Right kidney (tissue), 1 donor: ENCODE measurements at regions not wholly inside any gene's neighbourhood (a gene's known extent, or its start where the extent isn't known, plus 50 kb on each side); places are given as distances from the start of the nearest gene placed in this dataset.
"Not testable (repeated sequence)": the region's sequence is repeated elsewhere in the genome, so short reads cannot be mapped to it uniquely, and the experiment has no call there.

Experiments
- DNase-seq: peaks from one replicate; pipeline ENCODE4 v3.0.0-alpha.2; 2016

GRCh38 chr10:123379156-123379555, 225.0 kb downstream of the BUB3 start:
- DNase-seq, result no peak

- no peak for DNase-seq
Measured at GRCh38 chr10:123380491-123381085, 226.4 kb downstream of the BUB3 start.

GRCh38 chr10:123381224-123381623, 227.0 kb downstream of the BUB3 start:
- no peak for DNase-seq

GRCh38 chr10:123382491-123382890, 228.3 kb downstream of the BUB3 start:
- no peak for DNase-seq

GRCh38 chr10:123385508-123386080, 231.4 kb downstream of the BUB3 start:
- no peak for DNase-seq

GRCh38 chr10:123389520-123389919, 235.3 kb downstream of the BUB3 start:
- DNase-seq, result no peak

- DNase-seq, result no peak
Measured at GRCh38 chr10:123390332-123390731, 236.1 kb downstream of the BUB3 start.

GRCh38 chr10:123390874-123391273, 236.7 kb downstream of the BUB3 start:
- no peak for DNase-seq

- no peak for DNase-seq
Measured at GRCh38 chr10:123391275-123392028, 237.2 kb downstream of the BUB3 start.

- no peak for DNase-seq
Measured at GRCh38 chr10:123392182-123392963, 238.2 kb downstream of the BUB3 start.

GRCh38 chr10:123393170-123393569, 239.0 kb downstream of the BUB3 start:
- no peak for DNase-seq

- DNase-seq, result no peak
Measured at GRCh38 chr10:123394382-123394781, 240.2 kb downstream of the BUB3 start.

GRCh38 chr10:123395234-123395633, 241.0 kb downstream of the BUB3 start:
- not testable (repeated sequence) for DNase-seq

- DNase-seq, result no peak
Measured at GRCh38 chr10:123395906-123396305, 241.7 kb downstream of the BUB3 start.

- DNase-seq, result no peak
Measured at GRCh38 chr10:123398180-123398591, 244.0 kb downstream of the BUB3 start.

GRCh38 chr10:123398756-123399155, 244.6 kb downstream of the BUB3 start:
- DNase-seq, result no peak

- DNase-seq, result no peak
Measured at GRCh38 chr10:123399276-123399839, 245.2 kb downstream of the BUB3 start.

GRCh38 chr10:123402021-123402420, 247.8 kb downstream of the BUB3 start:
- no peak for DNase-seq

- DNase-seq, result no peak
Measured at GRCh38 chr10:123402656-123403055, 248.5 kb downstream of the BUB3 start.

GRCh38 chr10:123404357-123404756, 250.2 kb downstream of the BUB3 start:
- no peak for DNase-seq

- DNase-seq, result no peak
Measured at GRCh38 chr10:123408660-123409059, 254.5 kb downstream of the BUB3 start.

- DNase-seq, result no peak
Measured at GRCh38 chr10:123409426-123409825, 255.2 kb downstream of the BUB3 start.

GRCh38 chr10:123409884-123410283, 255.7 kb downstream of the BUB3 start:
- no peak for DNase-seq
